Suppressor macrophage (primary cell): ENCODE measurements at regions not wholly inside any gene's neighbourhood (a gene's known extent, or its start where the extent isn't known, plus 50 kb on each side); places are given as distances from the start of the nearest gene placed in this dataset.
"Not testable (repeated sequence)": the region's sequence is repeated elsewhere in the genome, so short reads cannot be mapped to it uniquely, and the experiment has no call there.

ENCODE experiments used
- DNase-seq, 4 experiments: peaks; one replicate each; pipeline ENCODE4 v3.0.0-alpha.2; 2020 to 2022

DNA sequence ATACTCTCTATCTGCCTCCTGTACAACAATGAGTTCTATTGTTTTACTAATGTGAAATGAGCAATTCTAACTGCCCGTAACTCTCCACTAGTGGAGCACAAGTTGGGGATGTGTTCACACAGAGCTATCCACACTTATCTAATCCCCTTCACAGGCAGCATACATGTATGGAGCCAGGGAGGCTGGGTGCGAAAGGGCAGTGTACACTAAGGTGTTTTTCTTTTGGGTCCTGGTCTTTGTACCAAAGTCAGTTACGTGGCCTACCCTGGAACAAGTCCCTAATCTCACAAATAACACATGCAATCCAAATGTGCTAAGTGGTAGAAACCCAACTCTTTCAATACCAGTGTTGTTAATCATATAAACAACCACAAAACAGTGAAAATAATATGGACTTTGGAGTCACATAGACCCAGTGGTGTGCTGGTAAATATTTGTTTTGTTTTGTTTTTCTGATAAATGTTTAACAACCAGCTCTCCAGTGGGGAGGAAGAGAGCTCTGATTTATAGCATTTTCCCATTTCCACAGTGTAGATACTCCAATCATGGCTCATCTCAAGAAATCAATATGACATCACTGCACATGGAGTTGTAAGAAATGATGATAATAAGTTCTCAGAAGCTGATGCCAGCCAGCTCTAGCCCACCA, 319.9 kb upstream of the DUSP10 start:
- DNase-seq, result no peak

- DNase-seq, result no peak
Measured at GRCh38 chr1:222060210-222060916, 318.5 kb upstream of the DUSP10 start.

GRCh38 chr1:222058249-222058648, 316.4 kb upstream of the DUSP10 start:
- DNase-seq, result no peak

DNA sequence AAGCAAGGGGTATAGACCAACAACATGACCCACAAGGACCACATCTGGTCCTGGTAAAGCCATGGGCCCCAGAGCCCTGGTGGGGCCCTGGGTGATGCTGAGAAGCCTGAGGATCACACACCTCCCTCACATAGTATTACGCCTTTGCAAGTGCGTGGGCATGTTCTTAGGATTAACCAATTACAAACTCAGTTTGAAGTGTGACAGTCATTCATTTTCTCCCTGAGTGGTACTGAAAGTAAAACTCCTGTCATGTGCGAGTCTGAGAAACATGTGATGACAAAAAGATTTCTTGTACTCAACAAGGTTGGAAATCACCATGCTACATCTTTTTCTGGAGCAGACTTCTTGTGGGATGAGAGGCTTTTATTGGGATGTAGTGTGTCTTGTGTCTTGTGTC, 315.3 kb upstream of the DUSP10 start:
- DNase-seq, result no peak

DNA sequence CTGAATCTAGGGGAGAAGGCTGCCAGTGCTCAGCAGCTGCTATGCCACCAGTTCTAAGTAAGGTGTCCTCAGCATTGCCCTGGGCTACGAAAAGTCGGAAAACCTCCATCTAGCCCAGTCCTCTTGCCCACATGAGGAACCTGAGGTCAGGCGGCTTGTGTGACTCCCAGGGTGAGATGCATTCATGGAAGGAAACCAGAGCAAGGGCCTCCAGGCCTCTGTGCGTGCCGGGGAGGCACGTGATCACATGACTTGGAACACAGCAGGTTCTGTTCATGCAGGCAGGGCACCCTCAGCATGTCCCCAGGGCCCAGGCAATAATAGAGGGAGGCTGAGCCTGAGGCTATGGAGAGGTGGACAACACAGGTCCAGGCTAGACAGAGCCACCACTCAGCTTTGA, 312.5 kb upstream of the DUSP10 start:
- DNase-seq, result peak in 1 of 4 experiments; percentile 19

DNA sequence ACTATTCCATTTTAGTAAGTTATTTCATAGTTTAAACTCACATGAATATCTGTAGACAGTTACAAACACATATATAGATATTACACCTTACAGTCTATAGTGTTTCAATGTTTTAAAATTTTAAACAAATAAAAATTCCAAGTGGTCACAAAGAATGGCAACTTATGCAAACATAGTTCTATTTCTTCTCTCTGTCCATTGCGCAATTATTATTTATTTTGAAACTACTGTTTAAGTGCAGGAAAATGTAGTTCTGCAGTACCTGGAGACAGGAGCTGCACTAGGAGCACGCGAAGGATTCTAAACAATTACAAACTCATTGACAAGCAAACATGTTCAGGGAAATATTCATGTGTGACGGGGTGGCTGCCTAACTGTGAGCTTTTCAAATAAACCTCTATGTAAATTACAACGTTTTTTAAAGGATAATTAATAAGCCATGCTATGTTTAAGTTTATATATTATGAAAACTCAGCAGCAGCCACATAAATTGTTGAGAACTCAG, 312.0 kb upstream of the DUSP10 start:
- DNase-seq, result peak in 1 of 4 experiments; percentile 22

- DNase-seq, result not testable (repeated sequence)
Measured at GRCh38 chr1:222051311-222051710, 309.4 kb upstream of the DUSP10 start.

GRCh38 chr1:222049661-222050060, 307.8 kb upstream of the DUSP10 start:
- not testable (repeated sequence) for DNase-seq

DNA sequence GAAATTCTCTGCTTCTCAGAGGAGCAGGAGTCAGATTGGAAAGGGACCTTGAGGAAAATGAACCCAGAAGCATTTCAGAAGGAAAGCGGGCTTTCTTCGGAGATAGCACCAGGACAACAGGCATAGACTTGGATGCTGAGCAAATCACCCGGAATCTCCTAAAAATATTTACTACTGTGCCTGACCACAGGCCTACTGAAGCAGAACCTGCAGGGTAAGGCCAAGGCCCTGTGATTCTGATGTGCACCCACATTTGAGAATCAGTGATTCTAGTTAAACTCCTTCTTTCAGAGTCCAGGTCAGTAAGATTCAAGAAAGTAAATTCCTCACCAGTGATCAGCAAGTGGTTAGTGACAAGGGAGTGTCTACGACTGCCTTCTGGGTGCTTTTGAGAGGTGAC, 307.3 kb upstream of the DUSP10 start:
- no peak for DNase-seq

DNA sequence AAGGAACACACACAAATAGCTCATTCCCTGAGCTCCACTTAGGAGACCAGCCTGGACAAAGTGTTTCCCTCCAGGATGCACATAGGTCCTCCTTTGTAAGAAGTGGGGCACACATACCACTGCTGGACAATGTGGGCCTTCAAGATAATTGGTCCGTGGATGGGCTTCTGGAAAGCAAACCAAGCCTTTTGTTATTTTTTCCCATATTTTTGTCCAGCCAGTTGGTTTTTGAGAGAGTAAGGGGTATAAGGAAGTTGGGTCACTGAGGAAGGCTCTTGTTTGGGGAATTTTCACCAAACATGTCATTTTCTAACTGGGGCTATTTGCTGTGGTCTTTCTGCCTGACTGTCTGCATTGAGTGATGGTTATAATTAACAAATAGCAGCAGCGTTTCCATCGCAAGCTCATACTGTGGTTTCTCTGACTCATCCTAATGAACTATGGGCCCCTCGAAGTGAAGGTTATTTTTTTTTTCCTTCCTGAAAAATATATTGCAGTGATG, 306.3 kb upstream of the DUSP10 start:
- peak in 2 of 4 experiments; percentile 10 to 35 for DNase-seq

- no peak for DNase-seq
Measured at GRCh38 chr1:222047366-222047765, 305.5 kb upstream of the DUSP10 start.

GRCh38 chr1:222046684-222047263, 304.9 kb upstream of the DUSP10 start:
- DNase-seq, result no peak

DNA sequence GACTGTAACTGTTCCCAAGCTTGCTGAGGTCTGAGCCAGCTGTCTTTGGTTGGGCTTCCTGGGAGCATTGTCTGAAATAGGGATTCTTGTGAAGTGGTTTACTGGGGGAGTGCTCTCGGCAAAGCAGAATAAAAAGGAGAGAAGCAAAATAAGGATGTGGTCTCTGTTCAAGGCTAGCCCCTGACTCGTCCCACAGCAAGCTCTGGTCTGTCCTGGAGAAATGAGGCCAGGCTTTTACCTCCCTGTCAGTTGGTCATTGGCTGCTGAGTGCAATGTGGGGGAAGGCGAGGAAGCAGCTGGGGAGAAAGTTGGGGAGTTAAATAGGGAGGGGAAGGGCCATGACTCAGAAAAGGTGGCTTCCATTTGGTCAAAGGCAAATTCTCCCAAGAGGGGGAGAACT, 303.9 kb upstream of the DUSP10 start:
- no peak for DNase-seq

GRCh38 chr1:222045236-222045635, 303.3 kb upstream of the DUSP10 start:
- no peak for DNase-seq

- DNase-seq, result no peak
Measured at GRCh38 chr1:222043444-222044292, 301.8 kb upstream of the DUSP10 start.

DNA sequence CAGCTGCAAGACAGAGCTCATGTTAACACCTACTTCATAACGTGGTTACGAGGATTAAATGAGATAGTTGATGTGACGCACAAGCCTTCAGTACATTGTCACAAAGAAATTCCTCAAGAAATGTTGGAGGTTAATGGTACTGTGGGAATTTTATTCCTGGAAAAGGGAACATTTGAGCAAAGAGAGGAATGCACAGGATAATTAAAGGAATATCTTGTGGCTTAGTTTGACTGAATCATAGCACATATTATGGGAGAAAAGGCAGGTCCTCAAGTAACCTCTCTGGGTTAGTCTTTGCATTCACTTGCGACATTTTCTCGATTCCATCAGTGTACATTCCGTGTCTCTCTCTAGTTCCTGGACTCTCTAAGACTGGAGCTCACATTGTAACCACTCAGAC, 300.2 kb upstream of the DUSP10 start:
- no peak for DNase-seq

DNA sequence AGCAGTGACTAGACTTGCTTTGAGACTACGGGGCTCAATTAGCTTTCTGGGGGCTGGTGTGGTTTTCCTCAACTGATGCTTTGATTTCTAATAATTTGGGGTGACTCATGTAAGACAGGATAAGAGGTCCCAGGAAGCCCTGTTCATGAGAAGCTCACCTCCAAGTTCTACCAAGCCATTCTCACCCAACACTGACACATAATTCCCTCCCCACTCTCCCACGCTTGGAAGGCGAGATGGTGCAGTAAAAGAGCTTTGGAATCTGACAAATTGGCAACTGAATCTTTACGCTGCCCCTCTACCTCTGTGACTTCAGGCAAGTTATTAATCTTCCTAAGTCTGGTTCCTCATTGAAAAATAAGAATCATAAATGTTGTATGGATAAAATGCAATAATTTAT, 299.1 kb upstream of the DUSP10 start:
- DNase-seq, result no peak

- DNase-seq, result no peak
Measured at GRCh38 chr1:222040121-222040805, 298.4 kb upstream of the DUSP10 start.

DNA sequence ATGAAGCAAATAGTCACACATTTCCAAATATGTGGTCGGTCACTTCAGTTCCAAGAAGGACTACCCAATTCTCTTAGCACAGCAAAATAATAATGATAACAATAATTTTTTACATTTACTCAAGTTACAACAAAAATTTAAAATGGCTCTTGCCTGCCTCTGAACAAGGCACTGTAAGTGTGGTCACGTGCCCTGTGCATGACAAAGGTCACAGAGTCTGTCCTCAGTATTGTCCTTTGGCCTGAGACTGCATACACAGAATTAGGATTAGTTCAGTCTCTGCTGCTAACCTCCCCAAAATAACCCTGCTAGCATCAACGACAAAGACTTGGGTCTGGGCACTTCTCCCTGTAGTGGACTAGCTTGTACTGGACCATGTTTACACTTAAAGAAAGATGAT, 297.1 kb upstream of the DUSP10 start:
- DNase-seq, result no peak

- DNase-seq, result no peak
Measured at GRCh38 chr1:222037720-222038119, 295.8 kb upstream of the DUSP10 start.

DNA sequence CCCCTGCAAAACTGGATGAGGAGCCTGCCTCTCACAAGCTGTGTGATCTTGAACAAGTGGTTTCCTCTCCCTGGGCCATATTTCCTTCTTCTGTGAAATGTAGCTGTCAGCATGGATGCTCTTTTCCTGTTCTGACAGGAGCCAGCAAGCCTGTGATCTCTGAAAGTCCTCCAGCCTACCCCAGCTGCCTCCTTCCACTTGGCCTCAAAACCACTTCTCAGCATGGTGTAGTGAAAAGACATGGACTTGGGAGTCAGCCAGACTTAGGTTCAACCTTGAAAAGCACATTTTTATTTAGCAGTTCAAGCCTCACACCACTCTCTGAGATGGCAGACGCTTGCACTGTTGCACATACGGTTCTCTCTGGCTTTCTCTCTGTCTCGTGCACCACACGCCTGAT, 292.9 kb upstream of the DUSP10 start:
- no peak for DNase-seq

DNA sequence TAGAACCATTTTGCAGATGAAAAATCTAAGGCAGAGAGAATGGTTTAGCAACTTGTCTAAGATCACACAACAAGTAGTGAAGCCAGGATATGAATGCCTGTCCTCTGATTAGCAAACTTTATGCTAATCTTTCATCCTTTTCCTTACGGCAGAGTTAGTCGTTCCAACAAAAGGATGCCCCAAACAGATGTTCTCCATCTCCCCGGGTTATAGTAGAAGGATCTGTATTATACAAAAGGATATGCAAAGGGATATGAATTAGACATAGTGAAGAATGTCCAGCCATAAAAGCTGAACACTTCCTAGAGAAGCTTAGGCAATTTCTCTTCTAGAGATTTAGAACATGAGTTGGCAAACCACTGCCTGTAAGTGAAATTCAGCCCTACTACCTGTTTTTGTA, 291.6 kb upstream of the DUSP10 start:
- no peak for DNase-seq
